ENCODE measurements at regions not wholly inside any gene's neighbourhood (a gene's known extent, or its start where the extent isn't known, plus 50 kb on each side); places are given as distances from the start of the nearest gene placed in this dataset.

- H3K27me3 ChIP-seq (ENCODE audit: control insufficient read depth in 3 of 3, insufficient read depth in 3 of 3, low read length in 3 of 3), result no peaks in the 10 kb centered on the region
- DNase-seq, result no peak
- peaks cover 0 to 2% of the 10 kb centered on the region in 2 donors for H3K9me3 ChIP-seq (ENCODE audit: control insufficient read depth in 2 of 2, insufficient read depth in 1 of 2, low read depth in 1 of 2, low read length in 1 of 2)
- WGBS, 3 donors, result 66 to 75% (median 75%) methylated on average over 4 of the region's 4 CpGs
- H3K36me3 ChIP-seq (ENCODE audit: control insufficient read depth in 3 of 3, insufficient read depth in 2 of 3, low read depth in 1 of 3, low read length in 3 of 3), result no peaks in the 10 kb centered on the region
- no peak overlapping the region for H3K4me3 ChIP-seq (ENCODE audit: low read depth in 1 of 3, low read length in 3 of 3)
- no peak overlapping the region for H3K27ac ChIP-seq (ENCODE audit: low read depth in 1 of 3, low read length in 2 of 3)
- no peaks in the 10 kb centered on the region for H3K4me1 ChIP-seq (ENCODE audit: control insufficient read depth in 3 of 3, insufficient read depth in 2 of 3, low read depth in 1 of 3, low read length in 2 of 3)
- FAIRE-seq, result no peak
Measured at GRCh38 chr17:71791311-71791710, 329.5 kb upstream of the SOX9 start.

GRCh38 chr17:71792966-71793365 lies 327.9 kb upstream of the SOX9 start:
- H3K4me3 ChIP-seq (ENCODE audit: low read depth in 1 of 3, low read length in 3 of 3), result no peak overlapping the region
- FAIRE-seq (no peak), DNase-seq (no peak)
- 68 to 80% (median 73%) methylated on average over 7 of the region's 7 CpGs for WGBS, 3 donors
- no peaks in the 10 kb centered on the region for H3K4me1 ChIP-seq (ENCODE audit: control insufficient read depth in 3 of 3, insufficient read depth in 2 of 3, low read depth in 1 of 3, low read length in 2 of 3)
- no peaks in the 10 kb centered on the region for H3K36me3 ChIP-seq (ENCODE audit: control insufficient read depth in 3 of 3, insufficient read depth in 2 of 3, low read depth in 1 of 3, low read length in 3 of 3)
- H3K27me3 ChIP-seq (ENCODE audit: control insufficient read depth in 3 of 3, insufficient read depth in 3 of 3, low read length in 3 of 3), result no peaks in the 10 kb centered on the region
- H3K27ac ChIP-seq (ENCODE audit: low read depth in 1 of 3, low read length in 2 of 3), result no peak overlapping the region
- H3K9me3 ChIP-seq (ENCODE audit: control insufficient read depth in 2 of 2, insufficient read depth in 1 of 2, low read depth in 1 of 2, low read length in 1 of 2), result peaks cover 0 to 2% of the 10 kb centered on the region in 2 donors

GRCh38 chr17:71793518-71793917 lies 327.3 kb upstream of the SOX9 start:
- no peak overlapping the region for H3K4me3 ChIP-seq (ENCODE audit: low read depth in 1 of 3, low read length in 3 of 3)
- H3K9me3 ChIP-seq (ENCODE audit: control insufficient read depth in 2 of 2, insufficient read depth in 1 of 2, low read depth in 1 of 2, low read length in 1 of 2), result peaks cover 0 to 2% of the 10 kb centered on the region in 2 donors
- H3K27me3 ChIP-seq (ENCODE audit: control insufficient read depth in 3 of 3, insufficient read depth in 3 of 3, low read length in 3 of 3), result no peaks in the 10 kb centered on the region
- no peak overlapping the region for H3K27ac ChIP-seq (ENCODE audit: low read depth in 1 of 3, low read length in 2 of 3)
- 74 to 88% (median 80%) methylated on average over 2 of the region's 2 CpGs for WGBS, 3 donors
- DNase-seq (no peak), FAIRE-seq (no peak)
- no peaks in the 10 kb centered on the region for H3K36me3 ChIP-seq (ENCODE audit: control insufficient read depth in 3 of 3, insufficient read depth in 2 of 3, low read depth in 1 of 3, low read length in 3 of 3)
- H3K4me1 ChIP-seq (ENCODE audit: control insufficient read depth in 3 of 3, insufficient read depth in 2 of 3, low read depth in 1 of 3, low read length in 2 of 3), result no peaks in the 10 kb centered on the region

GRCh38 chr17:71798701-71799100 lies 322.1 kb upstream of the SOX9 start:
- H3K36me3 ChIP-seq (ENCODE audit: control insufficient read depth in 3 of 3, insufficient read depth in 2 of 3, low read depth in 1 of 3, low read length in 3 of 3), result no peaks in the 10 kb centered on the region
- H3K4me3 ChIP-seq (ENCODE audit: low read depth in 1 of 3, low read length in 3 of 3), result no peak overlapping the region
- no peak overlapping the region for H3K27ac ChIP-seq (ENCODE audit: low read depth in 1 of 3, low read length in 2 of 3)
- peaks cover 0 to 3% (median 0%) of the 10 kb centered on the region in 3 donors for H3K27me3 ChIP-seq (ENCODE audit: control insufficient read depth in 3 of 3, insufficient read depth in 3 of 3, low read length in 3 of 3)
- FAIRE-seq (no peak), DNase-seq (no peak)
- WGBS, 3 donors, result 77 to 89% (median 80%) methylated on average over 2 of the region's 2 CpGs
- H3K4me1 ChIP-seq (ENCODE audit: control insufficient read depth in 3 of 3, insufficient read depth in 2 of 3, low read depth in 1 of 3, low read length in 2 of 3), result no peaks in the 10 kb centered on the region
- peaks cover 0 to 2% of the 10 kb centered on the region in 2 donors for H3K9me3 ChIP-seq (ENCODE audit: control insufficient read depth in 2 of 2, insufficient read depth in 1 of 2, low read depth in 1 of 2, low read length in 1 of 2)

- Histone ChIP-seq H3K36me3 (ENCODE audit: control insufficient read depth in 3 of 3, insufficient read depth in 2 of 3, low read depth in 1 of 3, low read length in 3 of 3) (no peaks in the 10 kb centered on the region), H3K27me3 (ENCODE audit: control insufficient read depth in 3 of 3, insufficient read depth in 3 of 3, low read length in 3 of 3) (peaks cover 0 to 3% (median 0%) of the 10 kb centered on the region in 3 donors), H3K4me3 (ENCODE audit: low read depth in 1 of 3, low read length in 3 of 3) (no peak overlapping the region), H3K27ac (ENCODE audit: low read depth in 1 of 3, low read length in 2 of 3) (no peak overlapping the region), H3K4me1 (ENCODE audit: control insufficient read depth in 3 of 3, insufficient read depth in 2 of 3, low read depth in 1 of 3, low read length in 2 of 3) (no peaks in the 10 kb centered on the region), H3K9me3 (ENCODE audit: control insufficient read depth in 2 of 2, insufficient read depth in 1 of 2, low read depth in 1 of 2, low read length in 1 of 2) (peaks cover 0 to 2% of the 10 kb centered on the region in 2 donors)
- peak; percentile 4 to 23 for DNase-seq
- 24 to 53% (median 35%) methylated on average over 3 of the region's 3 CpGs for WGBS, 3 donors
- no peak for FAIRE-seq
Measured at GRCh38 chr17:71799657-71800056, 321.2 kb upstream of the SOX9 start.

- no peak for DNase-seq
- no peak for FAIRE-seq
- Histone ChIP-seq H3K36me3 (ENCODE audit: control insufficient read depth in 3 of 3, insufficient read depth in 2 of 3, low read depth in 1 of 3, low read length in 3 of 3) (no peaks in the 10 kb centered on the region), H3K27ac (ENCODE audit: low read depth in 1 of 3, low read length in 2 of 3) (no peak overlapping the region), H3K27me3 (ENCODE audit: control insufficient read depth in 3 of 3, insufficient read depth in 3 of 3, low read length in 3 of 3) (peaks cover 0 to 3% (median 0%) of the 10 kb centered on the region in 3 donors), H3K4me1 (ENCODE audit: control insufficient read depth in 3 of 3, insufficient read depth in 2 of 3, low read depth in 1 of 3, low read length in 2 of 3) (no peaks in the 10 kb centered on the region), H3K9me3 (ENCODE audit: control insufficient read depth in 2 of 2, insufficient read depth in 1 of 2, low read depth in 1 of 2, low read length in 1 of 2) (no peaks in the 10 kb centered on the region), H3K4me3 (ENCODE audit: low read depth in 1 of 3, low read length in 3 of 3) (no peak overlapping the region)
- 73 to 84% (median 82%) methylated on average over 6 of the region's 6 CpGs for WGBS, 3 donors
Measured at GRCh38 chr17:71801301-71801700, 319.5 kb upstream of the SOX9 start.

GRCh38 chr17:71802663-71803062 lies 318.2 kb upstream of the SOX9 start:
- Histone ChIP-seq H3K4me1 (ENCODE audit: control insufficient read depth in 3 of 3, insufficient read depth in 2 of 3, low read depth in 1 of 3, low read length in 2 of 3) (no peaks in the 10 kb centered on the region), H3K27me3 (ENCODE audit: control insufficient read depth in 3 of 3, insufficient read depth in 3 of 3, low read length in 3 of 3) (peaks cover 0 to 3% (median 0%) of the 10 kb centered on the region in 3 donors), H3K36me3 (ENCODE audit: control insufficient read depth in 3 of 3, insufficient read depth in 2 of 3, low read depth in 1 of 3, low read length in 3 of 3) (no peaks in the 10 kb centered on the region), H3K9me3 (ENCODE audit: control insufficient read depth in 2 of 2, insufficient read depth in 1 of 2, low read depth in 1 of 2, low read length in 1 of 2) (no peaks in the 10 kb centered on the region), H3K4me3 (ENCODE audit: low read depth in 1 of 3, low read length in 3 of 3) (no peak overlapping the region), H3K27ac (ENCODE audit: low read depth in 1 of 3, low read length in 2 of 3) (no peak overlapping the region)
- no peak for DNase-seq
- no peak for FAIRE-seq
- WGBS, 3 donors, result 93 to 96% (median 94%) methylated on average over 3 of the region's 3 CpGs

- Histone ChIP-seq H3K27ac (ENCODE audit: low read depth in 1 of 3, low read length in 2 of 3) (no peak overlapping the region), H3K9me3 (ENCODE audit: control insufficient read depth in 2 of 2, insufficient read depth in 1 of 2, low read depth in 1 of 2, low read length in 1 of 2) (no peaks in the 10 kb centered on the region), H3K4me3 (ENCODE audit: low read depth in 1 of 3, low read length in 3 of 3) (no peak overlapping the region), H3K36me3 (ENCODE audit: control insufficient read depth in 3 of 3, insufficient read depth in 2 of 3, low read depth in 1 of 3, low read length in 3 of 3) (no peaks in the 10 kb centered on the region), H3K27me3 (ENCODE audit: control insufficient read depth in 3 of 3, insufficient read depth in 3 of 3, low read length in 3 of 3) (peaks cover 0 to 3% (median 0%) of the 10 kb centered on the region in 3 donors), H3K4me1 (ENCODE audit: control insufficient read depth in 3 of 3, insufficient read depth in 2 of 3, low read depth in 1 of 3, low read length in 2 of 3) (no peaks in the 10 kb centered on the region)
- whole genome bisulfite sequencing, 3 donors, result 96 to 100% (median 97%) methylated on average over 1 of the region's 1 CpG
- no peak for FAIRE-seq
- DNase-seq, result no peak
Measured at GRCh38 chr17:71803656-71804284, 317.1 kb upstream of the SOX9 start.

GRCh38 chr17:71809537-71809936 lies 311.3 kb upstream of the SOX9 start:
- no peaks in the 10 kb centered on the region for H3K36me3 ChIP-seq (ENCODE audit: control insufficient read depth in 3 of 3, insufficient read depth in 2 of 3, low read depth in 1 of 3, low read length in 3 of 3)
- H3K9me3 ChIP-seq (ENCODE audit: control insufficient read depth in 2 of 2, insufficient read depth in 1 of 2, low read depth in 1 of 2, low read length in 1 of 2), result no peaks in the 10 kb centered on the region
- H3K4me1 ChIP-seq (ENCODE audit: control insufficient read depth in 3 of 3, insufficient read depth in 2 of 3, low read depth in 1 of 3, low read length in 2 of 3), result no peaks in the 10 kb centered on the region
- no peak overlapping the region for H3K4me3 ChIP-seq (ENCODE audit: low read depth in 1 of 3, low read length in 3 of 3)
- FAIRE-seq (no peak), DNase-seq (no peak)
- H3K27me3 ChIP-seq (ENCODE audit: control insufficient read depth in 3 of 3, insufficient read depth in 3 of 3, low read length in 3 of 3), result no peaks in the 10 kb centered on the region
- no peak overlapping the region for H3K27ac ChIP-seq (ENCODE audit: low read depth in 1 of 3, low read length in 2 of 3)
